ENCODE measurements at regions not wholly inside any gene's neighbourhood (a gene's known extent, or its start where the extent isn't known, plus 50 kb on each side); places are given as distances from the start of the nearest gene placed in this dataset.

- DNase-seq (ENCODE audit: low read depth, low spot score): no peak
Observed at GRCh38 chr6:39997101-39997635, 62.9 kb upstream of the MOCS1 start.

GRCh38 chr6:39995633-39996032 lies 61.4 kb upstream of the MOCS1 start:
- DNase-seq (ENCODE audit: low read depth, low spot score): no peak

GRCh38 chr6:39992861-39993622 lies 58.8 kb upstream of the MOCS1 start:
- no peak for DNase-seq (ENCODE audit: low read depth, low spot score)
